Epithelial cell of esophagus (primary cell): ENCODE measurements at regions not wholly inside any gene's neighbourhood (a gene's known extent, or its start where the extent isn't known, plus 50 kb on each side); places are given as distances from the start of the nearest gene placed in this dataset.

Experiments
- DNase-seq: peaks from one replicate; pipeline ENCODE4 v3.0.0; 2010; ENCODE audit warnings: low read depth
- H3K4me3 ChIP-seq: 2 replicates; pipeline ENCODE4 v1.5.1; 2011; ENCODE audit warnings: mild to moderate bottlenecking, low read length, control low read depth
- CTCF ChIP-seq: IDR thresholded peaks from 2 replicates; pipeline ENCODE4 v1.5.1; 2011; ENCODE audit warnings: low read depth, mild to moderate bottlenecking, low read length, control low read depth, inconsistent platforms; ENCODE audit not compliant: insufficient read depth; ENCODE audit errors: missing control alignments

- no peak for DNase-seq
- no peak for TF ChIP-seq CTCF
- H3K4me3 ChIP-seq: no peak overlapping the region
These were observed 701.0 kb downstream of the SEMA5A start for GRCh38 chr5:8844847-8845246.

DNA sequence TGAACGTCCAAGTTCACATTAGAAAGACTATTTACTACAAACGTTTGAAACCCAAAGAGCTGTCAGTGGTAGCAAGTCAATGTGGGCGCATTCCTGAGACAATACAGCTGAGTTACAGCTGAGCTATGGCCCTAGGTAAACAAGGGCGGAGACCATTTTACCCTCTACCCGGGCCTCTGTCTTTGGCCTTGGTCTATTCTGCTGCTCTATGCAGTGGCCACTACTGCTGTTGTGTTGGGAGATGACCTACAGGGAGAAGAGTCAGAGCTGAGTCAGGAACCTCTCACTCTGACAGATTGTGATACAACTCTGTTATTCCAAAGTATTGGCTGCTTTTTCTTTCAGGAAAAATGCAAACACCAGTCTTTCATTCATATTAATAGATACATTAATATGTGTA is 700.6 kb downstream of the SEMA5A start:
- no peak overlapping the region for H3K4me3 ChIP-seq
- TF ChIP-seq CTCF: no peak
- peak; percentile 21 for DNase-seq

- TF ChIP-seq CTCF: no peak
- DNase-seq: no peak
- H3K4me3 ChIP-seq: no peak overlapping the region
These were observed 697.5 kb downstream of the SEMA5A start for GRCh38 chr5:8848366-8848765.

GRCh38 chr5:8848997-8849594 is 696.8 kb downstream of the SEMA5A start:
- DNase-seq: peak; percentile 81

DNA sequence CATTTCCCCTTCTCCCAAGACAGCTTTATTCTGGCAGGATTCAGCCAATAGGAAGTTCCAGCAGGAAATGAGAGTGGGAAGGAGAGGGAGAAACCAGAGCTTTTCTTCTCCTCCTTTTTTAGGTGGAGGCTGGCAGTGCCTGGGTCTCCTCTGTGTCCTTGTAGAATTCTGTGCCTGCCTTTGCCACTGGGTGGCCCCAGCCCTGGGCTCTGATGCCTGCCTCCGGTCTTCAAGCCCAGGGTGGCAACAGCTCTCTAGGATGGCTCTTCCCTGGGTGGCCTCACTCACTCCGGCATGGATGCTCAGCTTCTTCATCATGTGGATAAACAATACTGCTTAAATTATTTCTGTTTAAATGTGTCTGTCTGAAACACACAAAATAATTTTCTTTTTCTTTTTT is 694.8 kb downstream of the SEMA5A start:
- no peak for TF ChIP-seq CTCF
- no peak for DNase-seq
- no peak overlapping the region for H3K4me3 ChIP-seq

More at GRCh38 chr5:8848997-8849594, 696.8 kb downstream of the SEMA5A start:
- H3K4me3 ChIP-seq: no peak overlapping the region
- no peak for TF ChIP-seq CTCF

- H3K4me3 ChIP-seq: no peak overlapping the region
- TF ChIP-seq CTCF: no peak
- DNase-seq: no peak
These were observed 688.8 kb downstream of the SEMA5A start for GRCh38 chr5:8857051-8857450.

DNA sequence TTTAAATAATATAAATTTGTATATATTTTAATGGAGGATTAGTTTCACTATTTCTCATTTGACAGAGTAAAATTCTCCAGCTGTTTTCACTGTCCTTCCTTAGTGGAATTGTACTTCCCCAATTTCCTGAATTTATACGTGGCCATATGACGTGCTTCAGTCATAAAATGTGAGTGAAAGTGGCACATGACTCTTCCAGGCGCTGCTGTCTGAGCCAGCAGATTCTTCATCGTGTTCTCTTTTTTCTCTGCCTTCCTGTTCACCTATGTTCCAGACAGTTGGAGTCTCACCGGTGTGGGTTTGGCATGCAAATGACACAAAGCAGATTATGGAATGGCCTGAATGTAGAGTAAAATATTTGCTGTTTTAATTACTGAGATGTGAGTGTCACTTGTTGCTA is 684.1 kb downstream of the SEMA5A start:
- TF ChIP-seq CTCF: no peak
- no peak for DNase-seq
- no peak overlapping the region for H3K4me3 ChIP-seq
